Loucy (cell line): ENCODE measurements at regions not wholly inside any gene's neighbourhood (a gene's known extent, or its start where the extent isn't known, plus 50 kb on each side); places are given as distances from the start of the nearest gene placed in this dataset.

Experiments used
- H2AFZ ChIP-seq: fragments of 200-600 bp; sonication (generic); 2 replicates; pipeline ENCODE4 v1.6.0; 2016; ENCODE audit warnings: antibody characterized with exemption, mild to moderate bottlenecking, low read length, moderate library complexity
- H3F3A ChIP-seq: fragments of 200-600 bp; 2 replicates; pipeline ENCODE4 v1.6.0; 2016; ENCODE audit warnings: antibody characterized with exemption, low read depth, mild to moderate bottlenecking
- H3K27me3 ChIP-seq: fragments of 200-600 bp; sonication (generic); 2 replicates; pipeline ENCODE4 v1.6.1; 2014; ENCODE audit warnings: low read length, mild to moderate bottlenecking; ENCODE audit not compliant: insufficient read depth, poor library complexity, severe bottlenecking
- H3K36me3 ChIP-seq: fragments of 200-600 bp; sonication (generic); 2 replicates; pipeline ENCODE4 v1.6.1; 2016; ENCODE audit warnings: low read length; ENCODE audit not compliant: insufficient read depth
- H3K4me1 ChIP-seq: fragments of 200-600 bp; sonication (generic); 2 replicates; pipeline ENCODE4 v1.5.1; 2014; ENCODE audit warnings: low read length, mild to moderate bottlenecking; ENCODE audit not compliant: insufficient read depth, poor library complexity, severe bottlenecking
- H3K4me2 ChIP-seq: fragments of 200-600 bp; sonication (generic); 2 replicates; pipeline ENCODE4 v1.6.0; 2014; ENCODE audit warnings: antibody characterized with exemption, low read length, low read depth, mild to moderate bottlenecking; ENCODE audit not compliant: poor library complexity, severe bottlenecking
- H3K4me3 ChIP-seq: fragments of 200-600 bp; sonication (generic); 2 replicates; pipeline ENCODE4 v1.5.1; 2014; ENCODE audit warnings: low read length, mild to moderate bottlenecking, mixed read lengths; ENCODE audit not compliant: poor library complexity, severe bottlenecking
- H3K79me2 ChIP-seq: fragments of 200-600 bp; sonication (generic); 2 replicates; pipeline ENCODE4 v1.6.1; 2014; ENCODE audit warnings: low read length; ENCODE audit not compliant: insufficient read depth
- H3K9ac ChIP-seq: fragments of 200-600 bp; sonication (generic); 2 replicates; pipeline ENCODE4 v1.6.0; 2014; ENCODE audit warnings: mild to moderate bottlenecking, low read depth, low read length, moderate library complexity; ENCODE audit not compliant: poor library complexity, severe bottlenecking
- H3K9me2 ChIP-seq: fragments of 200-600 bp; sonication (generic); replicated peaks from 2 replicates; pipeline ENCODE4 v1.6.1; 2016; ENCODE audit warnings: low read depth, low read length, mixed read lengths
- H3K9me3 ChIP-seq: fragments of 200-600 bp; sonication (generic); 2 replicates; pipeline ENCODE4 v1.6.1; 2014; ENCODE audit warnings: mild to moderate bottlenecking, antibody characterized with exemption, low read length, low read depth; ENCODE audit not compliant: insufficient read depth
- H4K20me1 ChIP-seq: fragments of 200-600 bp; sonication (generic); 2 replicates; pipeline ENCODE4 v1.6.0; 2014; ENCODE audit warnings: antibody characterized with exemption, low read length, mild to moderate bottlenecking; ENCODE audit not compliant: insufficient read depth, poor library complexity, severe bottlenecking
- CTCF ChIP-seq: fragments of 200-600 bp; sonication (generic); conservative IDR thresholded peaks from 2 replicates; pipeline ENCODE4 v1.5.1; 2014; ENCODE audit warnings: mild to moderate bottlenecking, antibody characterized with exemption, low read length
- EZH2phosphoT487 ChIP-seq: fragments of 200-600 bp; IDR thresholded peaks from 2 replicates; pipeline ENCODE4 v1.6.1; 2018; ENCODE audit warnings: antibody characterized with exemption, mild to moderate bottlenecking, moderate library complexity, borderline replicate concordance

- TF ChIP-seq EZH2phosphoT487 (no peak), CTCF (no peak)
- Histone ChIP-seq H3K4me1 (no peaks in the 10 kb centered on the region), H3K4me3 (no peak overlapping the region), H3K36me3 (no peaks in the 10 kb centered on the region), H3K9me2 (no peaks in the 10 kb centered on the region), H3K9me3 (no peaks in the 10 kb centered on the region; the same call in 1 of the 2 replicates), H2AFZ (no peak overlapping the region), H3K4me2 (no peak overlapping the region), H3K27me3 (no peaks in the 10 kb centered on the region), H3K79me2 (no peaks in the 10 kb centered on the region), H4K20me1 (no peaks in the 10 kb centered on the region), H3K9ac (no peak overlapping the region), H3F3A (no peaks in the 10 kb centered on the region)
Measured at GRCh38 chr3:69642606-69643005, 96.7 kb upstream of the MITF start.

- no peak overlapping the region for H2AFZ ChIP-seq
- H3F3A ChIP-seq, result no peaks in the 10 kb centered on the region
Measured at GRCh38 chr3:69639851-69640250, 99.4 kb upstream of the MITF start.

GRCh38 chr3:69628951-69629350 lies 110.3 kb upstream of the MITF start:
- H3K36me3 ChIP-seq, result no peaks in the 10 kb centered on the region
- no peaks in the 10 kb centered on the region for H3K9me2 ChIP-seq
- H2AFZ ChIP-seq, result no peak overlapping the region
- H3F3A ChIP-seq, result no peaks in the 10 kb centered on the region
- no peaks in the 10 kb centered on the region for H4K20me1 ChIP-seq
- no peak overlapping the region for H3K4me3 ChIP-seq
- no peak overlapping the region for H3K4me2 ChIP-seq
- H3K79me2 ChIP-seq, result no peaks in the 10 kb centered on the region
- no peaks in the 10 kb centered on the region for H3K4me1 ChIP-seq
- no peaks in the 10 kb centered on the region for H3K27me3 ChIP-seq
- H3K9me3 ChIP-seq, result no peaks in the 10 kb centered on the region
- TF ChIP-seq EZH2phosphoT487 (no peak), CTCF (no peak)
- H3K9ac ChIP-seq, result no peak overlapping the region

More at GRCh38 chr3:69639851-69640250, 99.4 kb upstream of the MITF start:
- H3K4me1 ChIP-seq, result no peaks in the 10 kb centered on the region
- H3K9me3 ChIP-seq, result no peaks in the 10 kb centered on the region; the same call in 1 of the 2 replicates
- H3K4me2 ChIP-seq, result no peak overlapping the region
- no peaks in the 10 kb centered on the region for H3K79me2 ChIP-seq
- H4K20me1 ChIP-seq, result no peaks in the 10 kb centered on the region
- H3K9ac ChIP-seq, result no peak overlapping the region
- TF ChIP-seq EZH2phosphoT487 (no peak), CTCF (no peak)
- no peaks in the 10 kb centered on the region for H3K27me3 ChIP-seq
- no peaks in the 10 kb centered on the region for H3K36me3 ChIP-seq
- H3K9me2 ChIP-seq, result no peaks in the 10 kb centered on the region
- no peak overlapping the region for H3K4me3 ChIP-seq
